ENCODE measurements at regions not wholly inside any gene's neighbourhood (a gene's known extent, or its start where the extent isn't known, plus 50 kb on each side); places are given as distances from the start of the nearest gene placed in this dataset.

DNA sequence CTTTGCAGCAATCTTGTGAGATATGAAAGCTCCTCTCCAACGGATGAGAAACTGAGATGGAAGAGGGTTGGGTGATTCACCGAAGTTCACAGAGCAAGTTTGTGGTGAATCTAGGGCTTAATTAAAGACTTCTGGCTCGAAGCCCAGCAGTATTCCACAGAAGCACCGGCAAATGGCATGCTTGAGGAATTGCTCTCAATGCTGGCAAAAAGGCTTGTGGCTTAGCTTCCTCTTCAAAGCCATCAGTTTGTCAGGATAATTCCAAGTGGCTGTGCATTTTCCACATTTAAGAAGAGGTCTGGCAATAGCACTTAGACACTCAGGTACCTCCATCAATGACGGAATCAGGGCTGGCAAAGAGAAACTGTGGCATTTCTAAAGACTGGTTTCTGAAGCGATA, 98.7 kb upstream of the SLC66A3 start:
- TF ChIP-seq POLR2A (IDR thresholded peaks at IDR 0.05) (no peak), EP300 (IDR thresholded peaks at IDR 0.05) (no peak)
- TF ChIP-seq, protein P1, sequence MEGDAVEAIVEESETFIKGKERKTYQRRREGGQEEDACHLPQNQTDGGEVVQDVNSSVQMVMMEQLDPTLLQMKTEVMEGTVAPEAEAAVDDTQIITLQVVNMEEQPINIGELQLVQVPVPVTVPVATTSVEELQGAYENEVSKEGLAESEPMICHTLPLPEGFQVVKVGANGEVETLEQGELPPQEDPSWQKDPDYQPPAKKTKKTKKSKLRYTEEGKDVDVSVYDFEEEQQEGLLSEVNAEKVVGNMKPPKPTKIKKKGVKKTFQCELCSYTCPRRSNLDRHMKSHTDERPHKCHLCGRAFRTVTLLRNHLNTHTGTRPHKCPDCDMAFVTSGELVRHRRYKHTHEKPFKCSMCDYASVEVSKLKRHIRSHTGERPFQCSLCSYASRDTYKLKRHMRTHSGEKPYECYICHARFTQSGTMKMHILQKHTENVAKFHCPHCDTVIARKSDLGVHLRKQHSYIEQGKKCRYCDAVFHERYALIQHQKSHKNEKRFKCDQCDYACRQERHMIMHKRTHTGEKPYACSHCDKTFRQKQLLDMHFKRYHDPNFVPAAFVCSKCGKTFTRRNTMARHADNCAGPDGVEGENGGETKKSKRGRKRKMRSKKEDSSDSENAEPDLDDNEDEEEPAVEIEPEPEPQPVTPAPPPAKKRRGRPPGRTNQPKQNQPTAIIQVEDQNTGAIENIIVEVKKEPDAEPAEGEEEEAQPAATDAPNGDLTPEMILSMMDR (IDR thresholded peaks at IDR 0.05) = no peak

Measured in ovary (tissue), 3 donors.